ENCODE measurements at regions not wholly inside any gene's neighbourhood (a gene's known extent, or its start where the extent isn't known, plus 50 kb on each side); places are given as distances from the start of the nearest gene placed in this dataset.

DNA sequence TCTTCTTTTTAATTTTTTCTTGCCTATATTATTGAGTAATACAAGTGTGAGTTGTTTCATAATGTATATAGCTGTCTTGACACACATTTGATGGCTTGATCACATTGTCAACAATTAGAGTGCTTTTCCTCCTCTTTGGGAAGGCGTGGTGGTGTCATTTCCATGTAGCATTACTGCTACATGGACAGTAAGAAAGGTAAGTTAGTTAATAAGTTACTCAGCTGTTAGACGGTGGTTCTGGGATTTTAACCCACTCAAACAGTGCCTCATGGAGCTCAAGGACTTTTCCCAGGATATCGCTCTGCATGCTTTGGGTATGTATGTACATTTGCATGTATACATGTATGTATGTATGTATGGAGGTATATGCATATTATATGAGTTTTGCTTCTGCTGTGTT, 94.6 kb downstream of the HAPSTR1 start:
- DNase-seq: no peak
- no peak for ATAC-seq

DNA sequence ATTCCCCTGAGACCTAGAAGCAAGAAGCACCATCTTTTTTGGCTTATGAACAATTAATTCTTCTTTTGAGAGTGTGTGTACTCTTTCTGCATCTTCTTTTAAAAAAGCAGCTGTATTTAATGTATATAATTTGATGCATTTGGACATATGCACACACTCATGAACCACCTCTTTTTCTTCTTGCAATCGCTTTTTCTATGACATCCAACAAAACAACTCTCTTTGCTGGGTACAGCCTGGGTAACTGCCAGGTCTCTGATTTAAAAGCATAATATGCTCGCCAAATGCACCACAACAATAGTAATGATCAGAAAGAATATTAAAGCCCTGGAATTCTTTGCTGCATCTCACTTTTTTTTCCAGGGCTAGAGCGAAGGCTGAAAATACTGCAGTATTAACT, 97.3 kb downstream of the HAPSTR1 start:
- no peak for DNase-seq
- no peak for ATAC-seq

- ATAC-seq (no peak), DNase-seq (no peak)
Measured at GRCh38 chr16:9191274-9191850, 99.9 kb downstream of the HAPSTR1 start.

- DNase-seq: no peak
- no peak for ATAC-seq
Measured at GRCh38 chr16:9192746-9193145, 101.3 kb downstream of the HAPSTR1 start.

DNA sequence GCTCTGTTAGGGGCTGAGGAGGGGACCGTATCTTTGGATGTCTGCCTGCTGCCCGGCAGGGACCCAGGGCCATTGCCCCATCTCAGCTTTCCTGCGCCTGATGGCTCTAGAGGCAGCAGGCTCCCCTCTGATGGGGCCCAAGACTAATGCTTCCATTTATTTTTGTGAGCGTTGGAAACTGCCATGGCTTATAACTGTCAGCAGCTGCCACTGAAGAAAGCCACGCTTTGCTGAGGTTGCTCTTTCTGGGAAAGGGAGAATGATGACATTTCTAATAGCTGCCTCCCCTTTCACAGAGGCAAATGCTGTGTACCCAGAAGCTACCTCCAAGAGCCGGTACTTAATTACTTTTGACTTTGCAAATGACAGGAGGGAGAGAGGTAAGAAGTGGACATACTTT, 103.8 kb downstream of the HAPSTR1 start:
- DNase-seq: no peak
- ATAC-seq: no peak

DNA sequence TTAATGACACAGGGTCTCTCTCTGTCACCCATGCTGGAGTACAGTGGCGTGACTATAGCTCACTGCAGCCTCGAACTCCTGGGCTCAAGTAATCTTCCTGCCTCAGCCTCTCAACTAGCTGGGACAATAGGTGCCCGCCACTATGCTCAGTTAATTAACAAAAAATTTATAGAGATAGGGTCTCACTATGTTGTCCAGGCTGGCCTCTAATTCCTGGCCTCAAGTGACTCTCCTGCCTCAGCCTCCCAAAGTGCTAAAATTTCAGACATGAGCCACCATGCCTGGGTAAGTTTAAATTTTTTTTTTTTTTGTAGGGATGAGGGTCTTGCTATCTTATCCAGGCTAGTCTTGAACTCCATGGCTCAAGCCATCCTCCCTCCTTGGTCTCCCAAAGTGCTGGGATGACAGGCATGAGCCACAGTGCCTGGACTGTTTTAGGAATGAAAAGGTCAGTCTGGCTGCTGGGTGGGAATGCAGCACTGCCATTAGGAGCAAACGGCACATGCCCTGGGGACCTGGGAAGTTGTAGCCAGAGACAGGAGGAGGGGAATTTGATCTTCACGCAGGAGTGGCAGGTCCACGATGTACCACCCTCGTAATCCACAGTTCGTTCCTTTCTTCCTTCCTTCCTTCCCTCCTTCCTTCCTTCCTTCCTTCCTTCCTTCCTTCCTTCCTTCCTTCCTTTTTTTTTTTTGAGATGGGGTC, 106.7 kb downstream of the HAPSTR1 start:
- no peak for DNase-seq

GRCh38 chr16:9199311-9199710, 107.9 kb downstream of the HAPSTR1 start:
- DNase-seq (no peak), ATAC-seq (no peak)

More for the DNA sequence above, 106.7 kb downstream of the HAPSTR1 start:
- no peak for ATAC-seq

- no peak for ATAC-seq
- DNase-seq: no peak
Measured at GRCh38 chr16:9199751-9200150, 108.3 kb downstream of the HAPSTR1 start.

GRCh38 chr16:9203956-9204355, 112.5 kb downstream of the HAPSTR1 start:
- DNase-seq (no peak), ATAC-seq (no peak)

DNA sequence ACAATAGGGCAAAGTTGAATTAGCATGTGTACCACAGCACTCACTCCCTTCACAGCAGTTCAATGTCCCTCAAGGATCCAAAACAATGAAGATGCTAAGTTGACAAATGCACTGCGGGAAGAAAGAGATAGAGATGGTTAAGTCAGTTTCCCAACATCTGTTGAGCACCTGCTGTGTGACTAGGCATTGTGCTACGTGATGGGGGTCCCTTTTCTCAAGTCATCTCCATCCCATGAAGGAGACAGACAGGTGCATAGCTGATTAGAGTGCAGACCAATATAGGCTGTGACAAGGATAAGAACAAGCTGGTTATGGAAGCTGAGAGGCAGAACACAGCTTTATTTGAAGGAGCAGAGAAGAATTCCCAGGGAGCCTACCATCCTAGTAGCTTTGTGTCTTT, 114.2 kb downstream of the HAPSTR1 start:
- ATAC-seq: no peak
- DNase-seq: no peak

DNA sequence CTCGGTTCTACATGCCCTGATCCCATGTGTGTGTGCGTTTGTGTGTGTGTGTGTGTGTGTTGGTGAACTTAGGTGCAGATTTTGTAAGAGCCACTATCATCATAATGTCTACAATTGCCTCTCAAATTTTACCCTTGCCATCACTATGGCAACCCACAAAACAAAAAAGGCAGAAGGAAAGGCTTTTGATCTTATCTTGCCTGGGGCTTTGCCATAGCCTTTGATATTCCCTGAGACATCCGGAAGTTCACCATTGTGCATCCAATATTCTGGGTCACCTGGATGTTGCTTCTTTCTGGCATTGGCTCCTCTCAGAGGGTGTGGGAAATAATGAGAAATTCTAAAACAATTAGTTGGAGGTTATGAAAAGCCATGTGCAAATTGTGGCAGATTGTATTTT, 114.7 kb downstream of the HAPSTR1 start:
- DNase-seq: no peak
- no peak for ATAC-seq

DNA sequence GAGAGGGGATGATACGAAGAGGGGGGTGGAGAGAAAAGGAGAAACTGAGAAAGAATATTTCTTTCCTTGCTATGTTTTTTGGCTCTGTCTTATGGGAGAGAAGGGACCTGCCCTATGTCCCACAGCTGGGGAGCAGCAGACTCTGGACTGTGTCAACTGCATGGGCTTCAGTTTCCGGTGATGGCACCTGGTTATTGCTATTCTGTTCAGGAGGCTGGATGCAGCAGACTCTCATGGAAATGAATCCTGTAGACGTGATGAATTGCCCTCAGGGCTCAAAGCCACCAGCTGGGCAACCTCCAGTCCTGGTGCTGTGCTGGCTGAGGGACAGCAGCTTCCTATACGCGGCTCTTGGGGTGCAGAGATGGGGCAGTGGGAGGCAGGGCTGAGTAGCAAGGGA, 121.2 kb downstream of the HAPSTR1 start:
- DNase-seq: no peak
- ATAC-seq: no peak

DNA sequence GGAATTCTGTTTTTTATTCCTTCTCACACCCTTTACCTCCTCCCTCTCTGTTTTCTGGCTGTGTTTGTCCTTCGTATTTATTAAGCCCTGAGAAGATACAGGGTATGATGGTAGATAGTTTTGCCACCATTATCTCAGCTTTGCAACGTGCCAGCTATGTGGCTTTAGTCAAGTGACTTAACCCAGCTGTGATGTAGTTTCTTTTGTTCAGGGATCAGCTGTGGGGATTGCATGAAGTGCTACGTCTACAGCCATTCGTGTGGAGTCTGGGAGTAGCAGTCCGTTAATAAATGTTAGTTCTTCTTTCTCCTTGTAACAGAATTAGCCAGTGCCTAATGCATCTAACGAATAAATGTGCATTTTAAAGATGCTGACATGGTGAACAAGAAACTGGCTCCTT, 128.4 kb downstream of the HAPSTR1 start:
- DNase-seq (no peak), ATAC-seq (no peak)

- DNase-seq (peak; percentile 6), ATAC-seq (no peak)
Measured at GRCh38 chr16:9225527-9226316, 134.3 kb downstream of the HAPSTR1 start.

- DNase-seq (no peak), ATAC-seq (no peak)
Measured at GRCh38 chr16:9226924-9227323, 135.5 kb downstream of the HAPSTR1 start.

DNA sequence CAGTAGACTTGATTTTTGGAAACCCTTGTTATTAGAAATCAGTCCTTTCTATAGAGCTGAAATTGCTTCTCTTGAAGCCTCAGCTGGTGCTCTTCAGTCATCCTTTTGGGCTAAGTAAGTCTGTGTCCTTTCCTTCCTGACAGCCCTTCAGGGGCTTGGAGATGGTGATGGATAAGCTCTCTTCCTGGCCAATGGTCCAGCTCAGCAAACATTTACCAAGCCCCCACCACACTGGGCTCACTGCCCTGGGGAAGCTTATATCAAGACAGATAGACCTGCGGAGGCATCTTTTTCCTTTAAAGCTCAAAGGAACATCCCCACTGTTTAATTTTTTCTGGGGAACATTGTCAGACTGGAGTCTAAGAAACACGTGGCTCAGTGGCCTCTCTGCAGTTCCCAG, 139.6 kb downstream of the HAPSTR1 start:
- ATAC-seq: no peak
- no peak for DNase-seq

GRCh38 chr16:9232102-9232770, 140.8 kb downstream of the HAPSTR1 start:
- DNase-seq: no peak

GRCh38 chr16:9235867-9236266, 144.4 kb downstream of the HAPSTR1 start:
- DNase-seq (no peak), ATAC-seq (no peak)

More at GRCh38 chr16:9232102-9232770, 140.8 kb downstream of the HAPSTR1 start:
- no peak for ATAC-seq

- no peak for ATAC-seq
- no peak for DNase-seq
Measured at GRCh38 chr16:9236319-9236718, 144.9 kb downstream of the HAPSTR1 start.

- no peak for ATAC-seq
- no peak for DNase-seq
Measured at GRCh38 chr16:9238346-9238745, 146.9 kb downstream of the HAPSTR1 start.

GRCh38 chr16:9241177-9241576, 149.7 kb downstream of the HAPSTR1 start:
- ATAC-seq (no peak), DNase-seq (no peak)

GRCh38 chr16:9248162-9248561, 156.7 kb downstream of the HAPSTR1 start:
- no peak for DNase-seq
- ATAC-seq: no peak

GRCh38 chr16:9249534-9249933, 158.1 kb downstream of the HAPSTR1 start:
- no peak for ATAC-seq
- no peak for DNase-seq

Measured in stimulated activated naive CD8-positive, alpha-beta T cell treated with anti-CD3 and anti-CD28 coated beads, Interleukin-15, Interleukin-2, amounts not matched to agents 100 U/mL and 50 U/mL, for 24 hours (primary cell).